ENCODE measurements at regions not wholly inside any gene's neighbourhood (a gene's known extent, or its start where the extent isn't known, plus 50 kb on each side); places are given as distances from the start of the nearest gene placed in this dataset.

DNA sequence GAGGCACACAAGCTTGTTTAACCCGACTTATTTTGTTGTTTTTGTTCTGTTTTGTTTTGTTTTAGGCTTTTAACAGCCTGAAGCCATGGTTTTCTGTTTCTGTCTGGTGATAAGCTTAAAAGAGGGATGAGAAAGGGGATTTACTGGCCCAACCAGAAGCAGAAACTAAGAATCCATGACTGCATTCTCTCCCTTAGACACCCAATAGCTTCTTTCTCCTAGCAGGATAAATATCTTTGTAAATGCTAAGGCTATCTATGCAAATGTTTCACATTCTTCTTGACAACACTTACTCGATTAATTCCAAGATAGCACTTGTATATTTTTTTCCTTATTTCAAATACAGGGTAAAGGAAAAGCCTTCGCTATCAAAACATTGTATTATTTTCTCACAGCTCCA, 53.7 kb upstream of the SMAD1 start:
- DNase-seq, result no peak

DNA sequence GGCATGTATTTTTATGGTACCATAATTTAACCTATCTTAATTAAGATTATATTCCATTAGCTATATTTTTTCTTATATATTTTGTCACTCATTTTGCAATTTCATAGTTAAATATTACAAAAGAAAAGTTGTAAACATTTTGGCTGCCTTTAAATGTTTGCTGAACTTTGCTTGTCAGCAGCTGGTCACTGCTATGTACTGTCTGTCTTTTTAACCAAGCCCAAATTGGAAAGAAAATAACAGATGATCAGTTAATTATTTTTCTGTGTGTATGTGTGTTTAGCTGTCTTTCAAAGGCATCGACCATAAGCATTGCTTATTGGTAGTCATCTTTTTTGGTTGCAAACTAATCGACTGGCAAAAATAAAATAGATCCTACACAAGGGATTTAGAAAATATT, 54.4 kb upstream of the SMAD1 start:
- DNase-seq, result no peak

DNA sequence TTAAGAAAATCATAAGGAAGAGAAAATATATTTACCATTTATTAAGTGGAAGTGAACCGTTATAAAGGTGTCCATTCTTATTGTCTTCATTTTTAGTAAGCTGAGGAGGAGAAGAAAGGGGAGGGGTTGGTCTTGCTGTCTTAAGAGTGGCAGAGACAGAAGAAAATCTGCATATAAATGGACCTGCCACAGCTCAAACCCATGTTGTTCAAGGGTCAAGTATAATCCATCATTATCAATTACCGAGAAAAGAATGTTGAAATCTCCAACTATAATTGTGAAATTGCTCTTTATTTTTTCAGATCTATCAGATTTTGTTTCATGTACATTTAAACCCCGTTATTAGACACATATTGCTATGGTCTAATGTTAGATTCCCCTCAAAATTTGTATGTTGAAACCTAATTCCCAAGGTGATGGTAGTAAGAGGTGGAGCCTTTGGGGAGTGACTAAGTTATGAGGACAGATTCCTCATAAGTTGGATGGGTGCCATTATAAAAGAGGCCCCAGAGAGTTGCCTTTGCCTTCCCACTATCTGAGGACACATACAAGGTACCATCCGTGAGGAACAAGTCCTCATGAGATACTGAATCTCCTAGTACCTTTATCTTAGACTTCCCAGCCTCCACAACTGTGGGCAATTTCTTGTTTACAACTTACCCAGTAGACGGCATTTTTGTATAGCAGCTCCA, 58.5 kb upstream of the SMAD1 start:
- DNase-seq, result no peak

DNA sequence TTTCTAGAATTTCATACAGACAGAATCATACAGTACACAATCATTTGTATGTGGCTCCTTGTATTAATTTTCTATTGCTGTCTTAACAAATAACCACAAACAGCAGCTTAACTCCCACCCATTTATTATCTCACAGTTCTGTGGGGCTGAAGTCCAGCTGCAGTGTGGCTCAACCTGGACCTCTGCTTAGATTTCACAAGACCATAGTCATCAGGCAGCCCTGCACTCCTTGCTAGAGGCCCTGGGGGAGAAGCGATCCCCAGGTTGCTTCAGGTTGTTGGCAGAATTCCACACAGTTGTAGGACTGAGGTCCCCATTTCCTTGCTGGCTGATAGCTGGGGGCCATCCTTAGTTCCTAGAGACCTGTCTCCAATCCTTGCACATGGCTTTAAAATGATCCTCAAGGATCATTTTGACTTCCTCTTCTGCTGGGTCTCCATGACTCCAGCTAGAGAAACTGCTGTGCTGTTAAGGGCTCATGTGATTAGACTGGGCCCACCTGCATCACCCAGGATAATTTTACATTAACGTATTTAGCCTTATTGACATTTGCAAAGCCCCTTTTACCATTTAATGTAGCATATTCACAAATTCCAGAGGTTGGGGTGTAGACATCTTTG, 60.9 kb upstream of the SMAD1 start:
- no peak for DNase-seq

DNA sequence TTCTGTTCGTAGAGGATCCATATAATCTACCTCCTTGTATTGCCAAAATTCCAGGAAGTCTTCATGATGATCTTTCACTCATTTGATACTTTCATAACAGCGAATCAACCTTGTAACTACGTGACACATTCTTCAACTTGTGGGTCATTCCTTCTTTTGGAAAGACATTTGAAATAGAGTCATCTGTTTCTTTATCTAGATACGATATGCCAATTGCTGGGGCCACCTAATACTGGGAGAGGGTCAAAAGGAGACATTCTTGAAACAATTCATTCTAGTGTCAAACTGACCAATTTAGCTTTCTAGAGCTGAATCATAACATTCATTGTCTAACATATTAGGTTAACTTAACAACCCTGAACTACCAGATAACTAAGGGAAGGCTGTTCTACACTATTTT, 62.9 kb upstream of the SMAD1 start:
- DNase-seq, result no peak

DNA sequence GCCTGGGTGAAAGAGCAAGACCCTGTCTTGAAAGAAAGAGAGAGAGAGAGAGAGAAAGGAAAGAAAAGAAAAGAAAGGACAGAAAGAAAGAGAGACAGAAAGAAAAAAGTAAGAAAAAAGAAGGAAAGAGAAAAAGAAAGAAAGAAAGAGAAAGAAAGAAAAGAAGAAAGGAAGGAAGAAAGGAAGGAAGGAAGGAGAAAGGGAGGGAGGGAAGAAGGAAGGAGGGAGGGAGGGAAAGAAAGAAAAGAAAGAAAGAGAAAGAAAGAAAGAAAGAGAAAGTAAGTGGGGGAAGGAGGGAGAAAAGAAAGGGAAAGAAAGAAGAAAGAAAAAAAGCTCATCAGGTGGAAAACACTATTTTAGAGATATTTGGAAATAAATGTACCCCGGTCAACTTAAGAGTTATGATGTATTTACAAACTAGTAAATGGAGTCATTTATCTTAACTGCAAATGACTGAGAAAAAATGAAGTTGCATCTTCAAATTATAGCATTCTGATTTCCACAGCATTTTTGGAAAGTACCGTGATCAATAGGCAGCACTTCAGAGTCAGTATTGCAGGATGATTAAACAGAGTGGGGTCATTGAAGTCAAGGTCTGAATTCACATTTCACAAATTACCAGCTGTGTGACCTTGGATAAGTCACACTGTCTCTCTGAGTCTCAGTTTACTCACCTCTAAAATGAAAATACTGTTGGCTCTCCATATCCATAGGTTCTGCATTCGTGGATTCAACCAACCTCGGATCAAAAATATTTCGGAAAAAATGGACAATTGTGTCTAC, 64.1 kb upstream of the SMAD1 start:
- DNase-seq, result no peak

DNA sequence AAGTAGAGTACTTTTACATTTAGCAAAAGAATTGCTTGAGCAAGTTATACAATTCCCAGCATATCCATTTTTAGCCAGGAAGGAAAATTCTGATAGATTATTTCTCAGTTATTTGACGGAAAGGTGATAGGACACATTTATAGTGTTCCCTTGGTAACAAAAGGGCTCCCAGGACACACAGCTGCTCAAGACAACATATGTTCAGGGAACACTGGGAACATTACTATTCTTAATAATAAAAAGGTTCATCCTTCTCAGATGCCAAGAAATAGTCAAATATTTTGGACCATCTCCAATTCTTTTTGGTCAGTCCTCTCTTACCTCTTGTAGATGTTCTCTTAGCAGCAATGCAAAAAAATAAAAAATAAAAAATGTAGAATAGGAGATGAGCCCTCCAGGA, 66.8 kb upstream of the SMAD1 start:
- DNase-seq, result no peak

DNA sequence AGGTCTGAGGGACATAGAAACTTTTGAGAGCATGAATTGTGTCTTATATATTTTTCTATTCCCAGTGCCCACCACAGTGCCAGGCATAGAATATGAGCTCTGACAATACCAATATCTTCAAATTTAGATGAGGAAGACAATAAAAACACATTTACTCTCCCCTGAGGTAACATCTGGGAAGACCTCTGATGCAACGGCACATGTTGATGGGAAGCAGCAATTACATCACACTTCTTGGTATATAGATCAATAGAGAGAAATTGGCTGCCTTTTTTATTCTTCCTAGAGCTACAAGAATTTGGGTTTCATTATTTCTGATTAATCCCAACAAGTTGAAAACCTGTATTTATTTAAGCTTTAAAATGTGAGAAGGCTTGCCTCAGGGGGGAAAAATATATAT, 67.4 kb upstream of the SMAD1 start:
- no peak for DNase-seq

DNA sequence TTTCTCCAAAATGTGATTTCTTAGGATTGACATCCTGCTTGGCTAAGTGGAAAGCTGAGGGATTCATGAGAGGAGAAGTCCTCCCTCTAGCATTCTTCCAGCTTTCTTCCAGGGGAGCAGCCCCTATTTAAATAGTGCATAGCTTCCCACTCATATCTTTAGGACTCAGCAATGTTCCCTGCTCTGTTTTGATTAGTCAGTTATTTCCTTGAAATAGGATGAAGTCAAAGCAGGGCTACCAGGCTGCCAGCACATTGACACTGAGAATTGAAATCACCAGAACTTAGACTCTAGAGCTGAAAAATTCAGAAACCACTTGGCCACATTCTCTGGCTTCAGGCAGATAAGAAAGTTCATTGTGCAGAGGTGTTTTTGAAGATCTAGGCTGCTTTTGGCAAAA, 74.7 kb upstream of the SMAD1 start:
- no peak for DNase-seq

DNA sequence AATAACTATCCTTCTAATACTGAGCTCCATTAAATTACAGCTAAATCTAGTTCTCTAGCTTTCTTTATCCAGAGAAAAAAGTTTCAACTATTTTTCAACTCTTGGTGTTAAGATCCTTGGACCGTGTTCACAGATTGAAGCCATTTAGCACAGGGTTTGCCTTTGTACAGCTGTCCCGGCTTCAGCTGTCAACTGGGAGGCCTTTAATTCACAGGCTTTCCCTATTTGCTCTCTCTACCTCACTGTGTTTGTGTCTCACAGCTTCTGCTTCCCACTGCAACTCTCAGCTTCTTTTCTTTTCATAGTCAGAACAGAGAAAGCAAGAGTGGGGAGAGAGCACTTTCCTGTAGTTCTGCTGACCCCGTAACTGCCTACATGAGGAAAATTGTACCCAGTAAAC, 76.9 kb upstream of the SMAD1 start:
- DNase-seq, result no peak

DNA sequence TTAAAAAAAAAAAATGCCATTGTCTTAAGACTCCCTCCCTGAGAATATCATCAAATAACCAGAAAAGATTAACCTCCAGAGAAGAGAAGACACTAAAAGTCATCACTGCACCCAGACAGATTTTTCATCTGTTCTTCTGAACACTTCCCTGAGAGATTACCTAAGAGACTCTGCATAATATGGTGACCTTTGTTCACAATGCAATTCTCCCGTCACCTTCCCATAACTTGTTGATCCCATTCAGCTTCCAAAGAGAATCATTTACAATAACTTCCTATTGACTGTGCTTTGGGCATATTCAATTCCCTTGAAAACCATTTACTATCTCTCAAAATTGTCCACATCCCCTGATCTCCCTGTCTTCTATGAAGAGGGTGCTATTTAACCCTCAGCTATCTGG, 85.1 kb upstream of the SMAD1 start:
- DNase-seq, result no peak

DNA sequence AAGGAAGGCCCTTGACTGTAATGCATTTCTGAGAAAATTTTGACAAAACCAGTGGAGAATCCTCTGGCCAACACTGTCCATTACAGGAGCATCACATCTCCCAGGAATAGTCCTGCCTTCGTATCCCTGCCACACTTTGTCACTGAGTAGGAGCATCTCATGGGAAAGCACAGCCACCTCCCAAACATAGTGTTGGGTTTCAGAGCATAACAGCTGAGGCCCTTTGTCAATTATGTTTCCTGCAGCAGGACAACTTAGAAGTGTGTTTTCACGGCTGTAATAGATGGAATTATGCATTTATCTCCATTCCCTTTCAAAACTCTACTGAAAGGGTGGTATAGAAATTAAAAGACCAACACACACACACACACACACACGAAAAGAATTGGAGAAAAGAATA, 91.1 kb upstream of the SMAD1 start:
- peak in 1 of 2 experiments; percentile 11 for DNase-seq

DNA sequence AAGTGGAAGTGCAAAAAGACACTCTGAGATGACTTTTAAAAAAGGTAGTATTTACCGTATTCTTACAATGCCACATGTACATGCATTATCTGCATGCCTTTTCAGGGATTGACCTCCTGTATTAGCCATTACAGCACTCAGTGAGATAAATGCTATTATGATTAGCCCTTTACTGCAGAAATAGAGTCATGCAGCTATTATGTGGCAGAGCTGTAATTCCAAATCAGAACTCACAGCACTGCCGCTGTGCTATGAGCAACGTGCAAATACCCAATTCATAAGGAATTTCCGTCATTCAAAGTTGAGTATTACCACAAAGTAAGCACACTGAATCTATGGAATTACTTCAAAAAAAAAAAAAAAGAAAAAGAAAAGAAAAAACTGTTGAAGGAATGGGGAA, 92.1 kb upstream of the SMAD1 start:
- DNase-seq, result no peak

DNA sequence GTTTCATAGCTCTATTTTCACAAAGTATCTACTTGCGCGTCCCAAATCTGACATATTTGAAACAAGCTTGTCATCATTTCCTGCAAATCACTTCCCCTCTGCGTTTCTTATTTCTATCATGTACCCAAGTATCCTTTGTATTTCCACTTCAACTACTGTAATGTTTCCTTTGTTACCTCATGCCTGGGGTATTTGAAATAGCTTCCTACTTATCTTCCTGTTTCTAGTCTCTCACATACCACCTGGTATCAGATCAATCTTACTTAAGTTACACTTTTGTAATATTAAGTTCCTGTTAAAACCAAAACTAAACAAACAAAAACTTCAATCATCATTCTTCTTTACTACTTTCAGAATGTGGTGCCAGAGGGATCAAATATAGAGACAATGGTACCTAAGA, 93.6 kb upstream of the SMAD1 start:
- DNase-seq, result no peak

DNA sequence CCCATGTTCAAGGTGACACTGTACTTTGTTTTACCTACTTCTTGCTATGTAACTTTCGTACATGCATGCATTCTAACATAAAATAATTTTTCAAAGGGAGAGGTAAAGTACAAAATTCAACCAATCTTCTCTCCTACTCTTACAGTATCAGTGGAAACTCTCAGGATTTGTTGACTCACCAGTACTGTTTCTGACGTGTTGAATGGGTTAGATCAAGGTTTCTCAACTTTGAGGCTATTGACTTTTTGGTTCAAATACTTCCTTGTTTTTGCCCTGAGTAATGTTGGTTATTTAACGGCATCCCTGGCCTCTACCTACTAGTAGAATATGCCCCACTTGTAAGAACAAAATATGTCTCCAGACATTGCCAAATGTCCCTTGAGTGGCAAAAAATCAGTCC, 94.6 kb upstream of the SMAD1 start:
- no peak for DNase-seq

DNA sequence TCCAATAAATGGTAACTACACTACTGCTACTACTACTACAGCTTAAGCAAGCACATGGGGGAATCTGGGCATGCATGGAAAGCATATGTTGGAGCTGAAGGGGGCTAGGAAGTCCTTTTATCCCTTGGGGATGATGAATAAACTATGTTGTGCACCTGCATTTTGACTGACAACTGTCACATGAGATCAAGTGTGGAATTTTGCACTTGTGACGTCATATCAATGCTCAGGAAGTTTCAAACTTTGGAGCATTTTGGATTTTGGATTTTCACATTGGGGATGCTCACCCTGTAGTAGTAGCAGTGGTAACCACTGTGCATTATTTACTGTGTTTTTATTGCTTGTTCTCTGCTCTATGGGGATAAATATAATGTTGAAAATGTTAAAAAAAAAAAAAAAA, 100.5 kb upstream of the SMAD1 start:
- no peak for DNase-seq

DNA sequence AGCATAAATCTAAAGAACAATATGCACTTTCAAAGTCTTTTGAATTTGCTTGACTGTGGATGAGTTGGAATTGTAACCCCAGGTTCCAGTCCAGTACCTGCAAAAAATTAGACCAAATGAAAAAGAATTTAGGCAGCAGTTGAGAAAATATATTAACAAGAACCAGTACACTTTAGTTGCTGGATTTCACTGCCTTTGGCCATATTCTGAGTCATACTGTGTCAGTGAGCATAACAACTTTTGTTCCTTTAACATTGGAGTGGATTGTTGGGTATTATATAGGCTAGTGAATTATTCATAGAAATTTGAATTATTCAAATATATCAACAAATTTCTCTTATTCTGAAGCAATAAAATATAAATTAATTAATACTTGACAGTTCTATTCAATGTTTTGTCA, 101.5 kb upstream of the SMAD1 start:
- DNase-seq, result no peak

DNA sequence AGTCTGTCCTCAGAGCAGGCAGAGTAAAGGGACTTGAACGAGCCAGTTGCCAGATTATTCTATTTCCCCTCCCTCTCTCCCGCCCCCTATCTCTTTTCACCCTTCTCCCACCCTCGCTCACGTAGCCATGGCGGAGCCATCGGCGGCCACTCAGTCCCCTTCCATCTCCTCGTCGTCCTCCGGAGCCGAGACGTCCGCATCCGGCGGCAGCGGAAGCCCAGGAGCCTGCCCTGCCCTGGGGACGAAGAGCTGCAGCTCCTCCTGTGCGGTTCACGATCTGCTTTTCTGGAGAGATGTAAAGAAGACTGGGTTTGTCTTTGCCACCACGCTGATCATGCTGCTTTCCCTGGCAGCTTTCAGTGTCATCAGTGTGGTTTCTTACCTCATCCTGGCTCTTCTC, 106.2 kb upstream of the SMAD1 start:
- DNase-seq, result no peak

DNA sequence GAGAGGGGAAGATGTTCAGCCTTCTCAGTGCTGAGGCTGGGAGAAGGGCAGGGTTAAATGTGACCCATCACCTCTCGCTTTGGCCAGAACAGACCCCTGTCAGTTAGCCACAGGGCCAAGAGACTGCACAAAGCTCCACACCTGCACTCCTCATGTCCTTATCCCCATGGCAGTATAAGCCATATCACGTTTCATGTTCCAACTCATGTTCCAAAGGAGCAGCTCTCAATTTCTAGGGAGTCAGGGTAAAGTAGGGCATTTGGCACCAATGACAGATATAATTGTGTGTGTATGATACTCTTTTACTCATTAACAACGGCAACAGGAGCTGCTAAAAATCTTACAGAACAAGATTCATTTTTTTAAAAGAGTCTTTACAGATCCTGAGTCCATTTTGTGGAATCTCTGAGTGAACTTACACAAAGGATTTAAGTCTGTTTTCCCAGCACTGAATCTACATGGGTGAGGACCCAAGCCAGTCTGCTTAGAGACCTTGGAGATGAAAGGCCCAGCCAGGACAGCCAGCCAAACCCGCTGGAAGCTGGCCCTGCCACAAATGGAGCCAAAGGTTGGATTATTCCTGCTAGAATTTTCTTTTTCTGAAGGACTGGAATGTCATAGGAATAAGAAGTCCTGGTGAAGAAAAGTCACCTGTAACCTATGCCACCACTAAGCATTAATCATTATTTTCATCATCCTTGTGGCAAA, 129.1 kb upstream of the SMAD1 start:
- no peak for DNase-seq

DNA sequence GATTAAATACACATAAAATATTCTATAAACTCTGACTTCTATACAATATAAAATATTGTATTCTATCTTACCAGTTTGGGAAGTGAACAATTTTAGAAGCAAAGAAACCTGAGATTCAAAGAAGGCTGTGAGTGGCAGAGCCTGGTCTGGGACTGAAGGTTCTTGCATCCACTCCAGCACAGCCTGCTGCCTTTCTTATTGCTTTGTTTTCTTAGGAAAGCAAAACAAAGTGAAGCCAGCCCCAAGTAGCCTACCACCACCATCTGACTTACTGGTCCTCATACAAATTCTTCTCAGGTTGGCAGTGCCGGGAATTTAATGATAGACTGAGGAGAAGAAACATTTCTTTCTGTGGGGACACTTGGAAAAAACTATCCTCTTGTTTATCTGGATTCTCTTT, 129.7 kb upstream of the SMAD1 start:
- DNase-seq, result no peak

DNA sequence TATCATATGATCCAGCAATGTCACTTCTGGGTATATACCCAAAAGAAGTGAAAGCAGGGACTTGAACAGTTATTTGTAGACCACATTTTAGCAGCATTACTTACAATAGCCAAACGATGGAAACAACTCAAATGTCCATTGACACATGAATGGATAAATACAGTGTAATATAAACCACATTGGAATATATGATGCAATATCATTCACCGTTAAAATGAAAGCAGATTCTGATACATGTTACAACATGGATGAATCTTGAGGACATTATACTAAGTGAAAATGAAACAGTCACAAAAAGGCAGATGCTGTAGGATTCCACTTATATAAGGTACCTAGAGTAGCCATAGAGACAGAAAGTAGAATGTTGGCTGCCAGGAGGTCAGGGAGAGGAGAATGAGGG, 130.5 kb upstream of the SMAD1 start:
- no peak for DNase-seq

DNA sequence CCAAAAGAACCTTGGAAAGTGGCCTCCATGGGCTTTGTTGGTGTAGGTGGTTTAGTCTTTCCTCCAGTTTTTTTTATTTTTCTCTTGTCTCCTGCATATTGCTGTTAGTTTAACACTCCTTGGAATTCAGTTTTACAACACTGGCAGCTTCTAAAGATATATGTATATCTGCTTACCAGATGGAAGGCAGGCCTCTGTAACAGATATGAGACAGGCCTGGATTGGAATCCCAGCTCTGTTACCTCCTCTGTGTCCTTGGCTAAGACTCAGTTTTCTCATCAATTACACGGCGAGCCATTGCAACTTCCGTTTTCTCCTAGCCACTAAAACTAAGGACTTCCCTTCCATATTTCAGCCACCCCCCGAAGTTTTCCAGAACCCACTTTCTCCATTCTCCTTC, 133.4 kb upstream of the SMAD1 start:
- no peak for DNase-seq

DNA sequence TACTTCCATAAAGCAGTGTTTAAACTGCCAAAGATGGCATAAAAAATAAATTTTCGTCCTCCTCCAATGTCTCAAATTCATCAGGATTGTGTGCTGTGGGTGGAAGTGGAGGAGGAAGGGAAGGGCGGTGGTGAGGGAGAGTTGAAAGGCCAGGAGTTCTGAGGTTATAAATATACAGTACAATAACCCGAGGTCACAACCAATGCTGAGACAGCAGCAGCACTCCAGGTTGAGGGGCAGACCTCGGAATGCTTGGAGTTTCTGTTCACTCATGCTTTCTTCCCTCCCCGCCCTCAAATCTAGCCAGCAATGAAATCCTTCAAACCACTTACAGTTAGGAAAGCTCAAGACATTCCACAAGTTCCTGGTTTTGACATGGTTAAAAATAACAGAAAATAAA, 134.0 kb upstream of the SMAD1 start:
- DNase-seq, result no peak

DNA sequence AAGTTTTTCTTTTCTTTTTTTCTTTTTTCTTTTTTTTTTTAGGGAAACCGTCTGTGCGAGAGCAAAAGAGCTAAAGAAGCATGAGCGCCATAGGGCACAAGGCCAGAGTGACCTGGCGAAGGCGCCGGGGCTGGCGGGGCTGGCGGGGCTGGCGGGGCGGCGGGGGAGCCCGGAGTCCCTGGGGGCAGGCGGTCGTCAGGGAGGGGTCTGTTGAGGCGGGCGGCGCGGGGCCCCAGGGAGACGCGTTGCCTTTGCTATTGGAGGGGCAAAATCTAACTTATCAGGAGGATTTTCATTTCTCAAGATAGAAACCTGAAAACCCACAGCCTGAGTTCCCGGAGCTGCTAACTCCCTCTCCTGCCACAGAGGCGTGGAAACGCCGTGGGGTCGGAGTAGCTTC, 135.6 kb upstream of the SMAD1 start:
- no peak for DNase-seq

Measured in NCI-H2081 (cell line).